GM23338 (cell line): ENCODE measurements at regions not wholly inside any gene's neighbourhood (a gene's known extent, or its start where the extent isn't known, plus 50 kb on each side); places are given as distances from the start of the nearest gene placed in this dataset.

ENCODE experiments used
- ATAC-seq: fragments of 200-7000 bp; cut with Tn5 transposase; 3 replicates; pipeline ENCODE4 v1.9.1; 2020
- DNase-seq: peaks from one replicate; pipeline ENCODE4 v3.0.0-alpha.2; 2015; ENCODE audit warnings: low spot score
- H2AFZ ChIP-seq: fragments of 200-600 bp; sonication (generic); 2 replicates; pipeline ENCODE4 v1.8.0; 2016; ENCODE audit warnings: antibody characterized with exemption, mild to moderate bottlenecking, moderate library complexity
- H3F3A ChIP-seq: fragments of 200-600 bp; sonication (generic); replicated peaks from 2 replicates; pipeline ENCODE4 v1.8.0; 2017; ENCODE audit warnings: antibody characterized with exemption, mixed run types, low read depth
- H3K27ac ChIP-seq: fragments of 200-600 bp; sonication (generic); 2 replicates; pipeline ENCODE4 v1.6.1; 2016; ENCODE audit warnings: low read depth
- H3K27me3 ChIP-seq: fragments of 200-600 bp; sonication (generic); 2 replicates; pipeline ENCODE4 v1.8.0; 2016; ENCODE audit warnings: mild to moderate bottlenecking, mixed run types, moderate library complexity; ENCODE audit not compliant: insufficient read depth
- H3K36me3 ChIP-seq: fragments of 200-600 bp; sonication (generic); 2 replicates; pipeline ENCODE4 v1.8.0; 2016; ENCODE audit warnings: mild to moderate bottlenecking; ENCODE audit not compliant: insufficient read depth
- H3K4me1 ChIP-seq: fragments of 200-600 bp; sonication (generic); 2 replicates; pipeline ENCODE4 v1.8.0; 2016; ENCODE audit warnings: mild to moderate bottlenecking, moderate library complexity; ENCODE audit not compliant: insufficient read depth
- H3K4me2 ChIP-seq: fragments of 200-600 bp; sonication (generic); 2 replicates; pipeline ENCODE4 v1.7.1; 2017; ENCODE audit warnings: mixed run types
- H3K4me3 ChIP-seq: fragments of 200-600 bp; sonication (generic); 2 replicates; pipeline ENCODE4 v1.6.1; 2016; ENCODE audit warnings: mixed run types
- H3K79me2 ChIP-seq: fragments of 200-600 bp; sonication (generic); replicated peaks from 2 replicates; pipeline ENCODE4 v1.8.0; 2017; ENCODE audit warnings: mild to moderate bottlenecking; ENCODE audit not compliant: insufficient read depth
- H3K9me2 ChIP-seq: fragments of 200-600 bp; sonication (generic); 2 replicates; pipeline ENCODE4 v1.8.0; 2017; ENCODE audit not compliant: insufficient read depth
- H4K20me1 ChIP-seq: fragments of 200-600 bp; sonication (generic); replicated peaks from 2 replicates; pipeline ENCODE4 v1.8.0; 2017; ENCODE audit warnings: mild to moderate bottlenecking; ENCODE audit not compliant: insufficient read depth
- H3K27ac Mint-ChIP-seq: 2 replicates; pipeline ENCODE4 v1.8.0; 2020; ENCODE audit warnings: inconsistent platforms, mild to moderate bottlenecking, moderate library complexity, mixed read lengths
- H3K27me3 Mint-ChIP-seq: 3 replicates; pipeline ENCODE4 v1.8.0; 2022; ENCODE audit warnings: low read depth, mild to moderate bottlenecking, moderate library complexity, mixed read lengths, inconsistent platforms; ENCODE audit not compliant: insufficient read depth, poor library complexity
- H3K36me3 Mint-ChIP-seq: 3 replicates; pipeline ENCODE4 v1.8.0; 2021; ENCODE audit warnings: low read depth, mild to moderate bottlenecking, inconsistent platforms, moderate library complexity, mixed read lengths
- H3K4me1 Mint-ChIP-seq: 3 replicates; pipeline ENCODE4 v1.8.0; 2020; ENCODE audit warnings: mild to moderate bottlenecking, inconsistent platforms, mixed read lengths
- H3K4me3 Mint-ChIP-seq: 3 replicates; pipeline ENCODE4 v1.8.0; 2021; ENCODE audit warnings: moderate library complexity, mild to moderate bottlenecking, inconsistent platforms, mixed read lengths
- H3K9me3 Mint-ChIP-seq: 3 replicates; pipeline ENCODE4 v1.8.0; 2020; ENCODE audit warnings: moderate library complexity, mild to moderate bottlenecking, inconsistent platforms, mixed read lengths
- CREB1 ChIP-seq: fragments of 250-450 bp; sonication (Bioruptor Pico); IDR thresholded peaks from 2 replicates; pipeline ENCODE4 v1.5.0; 2020; ENCODE audit warnings: low read depth, mild to moderate bottlenecking, moderate library complexity
- EZH2 ChIP-seq: fragments of 200-600 bp; sonication (generic); IDR thresholded peaks from one replicate; pipeline ENCODE4 v1.8.0; 2017; ENCODE audit warnings: antibody characterized with exemption, mild to moderate bottlenecking, low read depth; ENCODE audit not compliant: unreplicated experiment
- EZH2phosphoT487 ChIP-seq: fragments of 200-600 bp; sonication (generic); IDR thresholded peaks from one replicate; pipeline ENCODE4 v1.8.1; 2018; ENCODE audit warnings: antibody characterized with exemption; ENCODE audit not compliant: unreplicated experiment
- JUNB ChIP-seq: IDR thresholded peaks from one replicate; pipeline ENCODE4 v1.6.1; 2016; ENCODE audit warnings: antibody characterized with exemption; ENCODE audit not compliant: unreplicated experiment
- NANOG ChIP-seq: IDR thresholded peaks from 2 replicates; pipeline ENCODE4 v1.6.1; 2016; ENCODE audit warnings: antibody characterized with exemption, borderline replicate concordance
- POLR2AphosphoS5 ChIP-seq: IDR thresholded peaks from 2 replicates; pipeline ENCODE4 v1.6.1; 2016; ENCODE audit warnings: antibody characterized with exemption, low read depth
- STAT1 ChIP-seq: IDR thresholded peaks from one replicate; pipeline ENCODE4 v1.6.1; 2016; ENCODE audit warnings: antibody characterized with exemption; ENCODE audit not compliant: unreplicated experiment
- ZNF331 ChIP-seq: fragments of 250-450 bp; sonication (Bioruptor Pico); IDR thresholded peaks from 2 replicates; pipeline ENCODE4 v1.5.0; 2020; ENCODE audit warnings: low read depth, mild to moderate bottlenecking, moderate library complexity
- TF ChIP-seq, protein P1 (sequence below), 2 experiments: fragments of 200-600 bp in 1 of 2; sonication (generic) in 1 of 2; conservative IDR thresholded peaks; 2 replicates each; pipeline versions ENCODE4 v1.5.1 to v1.6.1; 2016 to 2017; ENCODE audit warnings: antibody characterized with exemption in 2 of 2, low read depth in 2 of 2, mild to moderate bottlenecking in 2 of 2, moderate library complexity in 1 of 2
- TF ChIP-seq, protein P2 (sequence below): IDR thresholded peaks from one replicate; pipeline ENCODE4 v1.6.1; 2018; ENCODE audit warnings: antibody characterized with exemption; ENCODE audit not compliant: unreplicated experiment
- TF ChIP-seq, protein P3 (sequence below): IDR thresholded peaks from 2 replicates; pipeline ENCODE4 v1.6.1; 2016; ENCODE audit warnings: antibody characterized with exemption

DNA sequence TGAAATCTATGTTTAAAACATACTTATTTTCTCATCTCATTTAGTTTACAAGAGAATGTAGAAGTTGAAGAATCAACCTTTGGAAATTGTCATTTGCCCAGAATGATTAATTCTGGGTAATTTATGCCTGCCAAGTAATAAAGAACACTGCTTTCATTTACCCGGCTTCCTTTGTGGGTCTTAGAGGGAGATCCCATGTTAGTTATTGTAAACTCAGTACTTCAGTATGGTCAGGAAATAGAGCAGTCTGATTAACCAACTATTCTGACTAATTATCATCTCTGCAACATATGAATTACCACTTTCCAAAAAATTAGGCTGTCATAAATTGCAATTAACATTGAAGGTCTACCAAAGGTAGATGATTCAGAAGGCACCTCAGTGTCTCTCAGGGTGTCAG is 324.5 kb downstream of the HNRNPD start (continued):
- TF ChIP-seq, protein P1, sequence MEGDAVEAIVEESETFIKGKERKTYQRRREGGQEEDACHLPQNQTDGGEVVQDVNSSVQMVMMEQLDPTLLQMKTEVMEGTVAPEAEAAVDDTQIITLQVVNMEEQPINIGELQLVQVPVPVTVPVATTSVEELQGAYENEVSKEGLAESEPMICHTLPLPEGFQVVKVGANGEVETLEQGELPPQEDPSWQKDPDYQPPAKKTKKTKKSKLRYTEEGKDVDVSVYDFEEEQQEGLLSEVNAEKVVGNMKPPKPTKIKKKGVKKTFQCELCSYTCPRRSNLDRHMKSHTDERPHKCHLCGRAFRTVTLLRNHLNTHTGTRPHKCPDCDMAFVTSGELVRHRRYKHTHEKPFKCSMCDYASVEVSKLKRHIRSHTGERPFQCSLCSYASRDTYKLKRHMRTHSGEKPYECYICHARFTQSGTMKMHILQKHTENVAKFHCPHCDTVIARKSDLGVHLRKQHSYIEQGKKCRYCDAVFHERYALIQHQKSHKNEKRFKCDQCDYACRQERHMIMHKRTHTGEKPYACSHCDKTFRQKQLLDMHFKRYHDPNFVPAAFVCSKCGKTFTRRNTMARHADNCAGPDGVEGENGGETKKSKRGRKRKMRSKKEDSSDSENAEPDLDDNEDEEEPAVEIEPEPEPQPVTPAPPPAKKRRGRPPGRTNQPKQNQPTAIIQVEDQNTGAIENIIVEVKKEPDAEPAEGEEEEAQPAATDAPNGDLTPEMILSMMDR (conservative IDR thresholded peaks at IDR 0.05; ENCODE audit: low read depth in 2 of 2), result no peak
- TF ChIP-seq EZH2 (no peak), NANOG (no peak), EZH2phosphoT487 (no peak)
- TF ChIP-seq, protein P2, sequence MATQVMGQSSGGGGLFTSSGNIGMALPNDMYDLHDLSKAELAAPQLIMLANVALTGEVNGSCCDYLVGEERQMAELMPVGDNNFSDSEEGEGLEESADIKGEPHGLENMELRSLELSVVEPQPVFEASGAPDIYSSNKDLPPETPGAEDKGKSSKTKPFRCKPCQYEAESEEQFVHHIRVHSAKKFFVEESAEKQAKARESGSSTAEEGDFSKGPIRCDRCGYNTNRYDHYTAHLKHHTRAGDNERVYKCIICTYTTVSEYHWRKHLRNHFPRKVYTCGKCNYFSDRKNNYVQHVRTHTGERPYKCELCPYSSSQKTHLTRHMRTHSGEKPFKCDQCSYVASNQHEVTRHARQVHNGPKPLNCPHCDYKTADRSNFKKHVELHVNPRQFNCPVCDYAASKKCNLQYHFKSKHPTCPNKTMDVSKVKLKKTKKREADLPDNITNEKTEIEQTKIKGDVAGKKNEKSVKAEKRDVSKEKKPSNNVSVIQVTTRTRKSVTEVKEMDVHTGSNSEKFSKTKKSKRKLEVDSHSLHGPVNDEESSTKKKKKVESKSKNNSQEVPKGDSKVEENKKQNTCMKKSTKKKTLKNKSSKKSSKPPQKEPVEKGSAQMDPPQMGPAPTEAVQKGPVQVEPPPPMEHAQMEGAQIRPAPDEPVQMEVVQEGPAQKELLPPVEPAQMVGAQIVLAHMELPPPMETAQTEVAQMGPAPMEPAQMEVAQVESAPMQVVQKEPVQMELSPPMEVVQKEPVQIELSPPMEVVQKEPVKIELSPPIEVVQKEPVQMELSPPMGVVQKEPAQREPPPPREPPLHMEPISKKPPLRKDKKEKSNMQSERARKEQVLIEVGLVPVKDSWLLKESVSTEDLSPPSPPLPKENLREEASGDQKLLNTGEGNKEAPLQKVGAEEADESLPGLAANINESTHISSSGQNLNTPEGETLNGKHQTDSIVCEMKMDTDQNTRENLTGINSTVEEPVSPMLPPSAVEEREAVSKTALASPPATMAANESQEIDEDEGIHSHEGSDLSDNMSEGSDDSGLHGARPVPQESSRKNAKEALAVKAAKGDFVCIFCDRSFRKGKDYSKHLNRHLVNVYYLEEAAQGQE, result no peak

- Mint-ChIP-seq H3K4me3 (no peak overlapping the region), H3K36me3 (no peaks in the 10 kb centered on the region), H3K27me3 (peaks cover 19% of the 10 kb centered on the region), H3K4me1 (peaks cover 16% of the 10 kb centered on the region; the same call in 2 of the 3 replicates), H3K27ac (no peak overlapping the region), H3K9me3 (no peaks in the 10 kb centered on the region)
- H3K4me1 ChIP-seq, result peaks cover 9% of the 10 kb centered on the region
- H3K4me2 ChIP-seq, result no peak overlapping the region
- H3K27me3 ChIP-seq, result peaks cover 29% of the 10 kb centered on the region
- no peaks in the 10 kb centered on the region for H4K20me1 ChIP-seq
- peak overlapping the region; percentile 48; the same call in 1 of the 2 replicates for H2AFZ ChIP-seq
- H3K27ac ChIP-seq, result no peak overlapping the region
- ATAC-seq, result no peak
- peaks cover 11% of the 10 kb centered on the region; the same call in 1 of the 2 replicates for H3F3A ChIP-seq
- no peaks in the 10 kb centered on the region for H3K79me2 ChIP-seq
- no peaks in the 10 kb centered on the region for H3K36me3 ChIP-seq
- H3K9me2 ChIP-seq, result no peaks in the 10 kb centered on the region
- TF ChIP-seq NANOG, result no peak
- TF ChIP-seq POLR2AphosphoS5, result no peak
- TF ChIP-seq CREB1, result no peak
- TF ChIP-seq STAT1, result no peak
- no peak for TF ChIP-seq EZH2phosphoT487
- TF ChIP-seq, protein P2, result no peak
- TF ChIP-seq JUNB, result no peak
- TF ChIP-seq, protein P3, sequence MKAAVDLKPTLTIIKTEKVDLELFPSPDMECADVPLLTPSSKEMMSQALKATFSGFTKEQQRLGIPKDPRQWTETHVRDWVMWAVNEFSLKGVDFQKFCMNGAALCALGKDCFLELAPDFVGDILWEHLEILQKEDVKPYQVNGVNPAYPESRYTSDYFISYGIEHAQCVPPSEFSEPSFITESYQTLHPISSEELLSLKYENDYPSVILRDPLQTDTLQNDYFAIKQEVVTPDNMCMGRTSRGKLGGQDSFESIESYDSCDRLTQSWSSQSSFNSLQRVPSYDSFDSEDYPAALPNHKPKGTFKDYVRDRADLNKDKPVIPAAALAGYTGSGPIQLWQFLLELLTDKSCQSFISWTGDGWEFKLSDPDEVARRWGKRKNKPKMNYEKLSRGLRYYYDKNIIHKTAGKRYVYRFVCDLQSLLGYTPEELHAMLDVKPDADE, result no peak
- no peak for TF ChIP-seq EZH2
- no peak for TF ChIP-seq ZNF331 (CRISPR knock-in tag)
- H3K4me3 ChIP-seq, result no peak overlapping the region
- no peak for DNase-seq
Measured at GRCh38 chr4:82047731-82048130, 326.1 kb downstream of the HNRNPD start.
